ENCODE measurements at regions not wholly inside any gene's neighbourhood (a gene's known extent, or its start where the extent isn't known, plus 50 kb on each side); places are given as distances from the start of the nearest gene placed in this dataset.

GRCh38 chr6:168166627-168167026 lies 87.6 kb upstream of the FRMD1 start:
- RAD21 ChIA-PET (ENCODE audit: low non-redundant PET in 1 of 2, low total read pairs in 2 of 2, uncharacterized antibody in 2 of 2, unreplicated experiment in 2 of 2) = no interaction called here
- Histone ChIP-seq H3K9ac (ENCODE audit: low read length) (no peak overlapping the region), H3K27ac (ENCODE audit: low read depth, low read length) (no peak overlapping the region), H3K36me3 (ENCODE audit: control insufficient read depth in 1 of 2, insufficient read depth in 2 of 2, low read length in 2 of 2) (no peaks in the 10 kb centered on the region), H3K27me3 (ENCODE audit: insufficient read depth, low read length) (no peaks in the 10 kb centered on the region), H3K9me2 (ENCODE audit: insufficient read depth) (no peaks in the 10 kb centered on the region), H2AFZ (ENCODE audit: low read depth, low read length, poor library complexity, severe bottlenecking) (no peak overlapping the region), H3K79me2 (ENCODE audit: insufficient read depth, low read length) (no peaks in the 10 kb centered on the region), H4K20me1 (ENCODE audit: insufficient read depth) (no peaks in the 10 kb centered on the region), H3K4me3 (replicated peaks in 1 of 2; ENCODE audit: low read depth in 1 of 2, low read length in 2 of 2) (no peak overlapping the region), H3K4me2 (ENCODE audit: low read length) (no peak overlapping the region), H3K9me3 (ENCODE audit: control insufficient read depth in 1 of 2, insufficient read depth in 1 of 2, low read depth in 1 of 2, low read length in 2 of 2) (no peaks in the 10 kb centered on the region), H3K4me1 (ENCODE audit: control insufficient read depth in 1 of 2, insufficient read depth in 2 of 2, low read length in 2 of 2) (no peaks in the 10 kb centered on the region)
- intact Hi-C loops (cut with micrococcal nuclease) = no loop called here
- no TSS peak for BruUV-seq (replicated peaks)
- CTCF ChIA-PET = no interaction called here
- TF ChIP-seq POLR2AphosphoS5 (IDR thresholded peaks at IDR 0.05; ENCODE audit: low read depth, low read length) (no peak), ZNF274 (IDR thresholded peaks at IDR 0.05; ENCODE audit: low read depth, low read length) (no peak), SP1 (IDR thresholded peaks at IDR 0.05; ENCODE audit: low read depth) (no peak), POLR2A (IDR thresholded peaks at IDR 0.05; ENCODE audit: borderline replicate concordance, extremely low read depth, insufficient read depth, insufficient read length) (no peak)
- POLR2A ChIA-PET = no interaction called here
- DNase-seq (ENCODE audit: low read depth, low spot score) (no peak), ATAC-seq (no peak)

- Histone ChIP-seq H3K36me3 (ENCODE audit: control insufficient read depth in 1 of 2, insufficient read depth in 2 of 2, low read length in 2 of 2) (no peaks in the 10 kb centered on the region), H3K4me2 (ENCODE audit: low read length) (no peak overlapping the region), H4K20me1 (ENCODE audit: insufficient read depth) (no peaks in the 10 kb centered on the region), H3K27ac (ENCODE audit: low read depth, low read length) (no peak overlapping the region), H3K4me1 (ENCODE audit: control insufficient read depth in 1 of 2, insufficient read depth in 2 of 2, low read length in 2 of 2) (no peaks in the 10 kb centered on the region), H3K79me2 (ENCODE audit: insufficient read depth, low read length) (no peaks in the 10 kb centered on the region), H3K27me3 (ENCODE audit: insufficient read depth, low read length) (no peaks in the 10 kb centered on the region), H2AFZ (ENCODE audit: low read depth, low read length, poor library complexity, severe bottlenecking) (no peak overlapping the region), H3K9me2 (ENCODE audit: insufficient read depth) (no peaks in the 10 kb centered on the region), H3K9ac (ENCODE audit: low read length) (no peak overlapping the region), H3K9me3 (ENCODE audit: control insufficient read depth in 1 of 2, insufficient read depth in 1 of 2, low read depth in 1 of 2, low read length in 2 of 2) (no peaks in the 10 kb centered on the region), H3K4me3 (replicated peaks in 1 of 2; ENCODE audit: low read depth in 1 of 2, low read length in 2 of 2) (no peak overlapping the region)
- CTCF ChIA-PET = no interaction called here
- intact Hi-C loops (cut with micrococcal nuclease) = no loop called here
- POLR2A ChIA-PET = no interaction called here
- no TSS peak for BruUV-seq (replicated peaks)
- ATAC-seq (no peak), DNase-seq (ENCODE audit: low read depth, low spot score) (no peak)
- TF ChIP-seq POLR2AphosphoS5 (IDR thresholded peaks at IDR 0.05; ENCODE audit: low read depth, low read length) (no peak), ZFX (IDR thresholded peaks at IDR 0.05) (no peak), TCF7L2 (IDR thresholded peaks at IDR 0.05; ENCODE audit: borderline replicate concordance, extremely low read depth, insufficient read depth, insufficient read length) (no peak), CTCF (IDR thresholded peaks at IDR 0.05 in 2 of 3, conservative IDR thresholded peaks at IDR 0.05 in 1 of 3; ENCODE audit: borderline replicate concordance in 1 of 3, insufficient read depth in 1 of 3, low read depth in 2 of 3, low read length in 2 of 3) (no peak), ELF1 (IDR thresholded peaks at IDR 0.05; ENCODE audit: borderline replicate concordance, low read depth) (no peak), EZH2 (IDR thresholded peaks at IDR 0.05) (no peak), FOSL1 (IDR thresholded peaks at IDR 0.05; ENCODE audit: low read depth) (no peak), JUND (IDR thresholded peaks at IDR 0.05) (no peak), SRF (IDR thresholded peaks at IDR 0.05; ENCODE audit: low read depth) (no peak), REST (IDR thresholded peaks at IDR 0.05; ENCODE audit: low read depth) (no peak), YY1 (IDR thresholded peaks at IDR 0.05; ENCODE audit: extremely low read depth, insufficient replicate concordance, low read depth, low read length) (no peak), CBX3 (IDR thresholded peaks at IDR 0.05; ENCODE audit: low read depth) (no peak), RAD21 (IDR thresholded peaks at IDR 0.05; ENCODE audit: low read depth) (no peak)
- TF ChIP-seq, protein P1, sequence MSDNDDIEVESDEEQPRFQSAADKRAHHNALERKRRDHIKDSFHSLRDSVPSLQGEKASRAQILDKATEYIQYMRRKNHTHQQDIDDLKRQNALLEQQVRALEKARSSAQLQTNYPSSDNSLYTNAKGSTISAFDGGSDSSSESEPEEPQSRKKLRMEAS (IDR thresholded peaks at IDR 0.05) = no peak
- RAD21 ChIA-PET (ENCODE audit: low non-redundant PET in 1 of 2, low total read pairs in 2 of 2, uncharacterized antibody in 2 of 2, unreplicated experiment in 2 of 2) = no interaction called here
These were observed 86.9 kb upstream of the FRMD1 start for GRCh38 chr6:168165891-168166290.
